ENCODE measurements at regions not wholly inside any gene's neighbourhood (a gene's known extent, or its start where the extent isn't known, plus 50 kb on each side); places are given as distances from the start of the nearest gene placed in this dataset.
"Not testable (repeated sequence)": the region's sequence is repeated elsewhere in the genome, so short reads cannot be mapped to it uniquely, and the experiment has no call there.

- TF ChIP-seq, protein P1, sequence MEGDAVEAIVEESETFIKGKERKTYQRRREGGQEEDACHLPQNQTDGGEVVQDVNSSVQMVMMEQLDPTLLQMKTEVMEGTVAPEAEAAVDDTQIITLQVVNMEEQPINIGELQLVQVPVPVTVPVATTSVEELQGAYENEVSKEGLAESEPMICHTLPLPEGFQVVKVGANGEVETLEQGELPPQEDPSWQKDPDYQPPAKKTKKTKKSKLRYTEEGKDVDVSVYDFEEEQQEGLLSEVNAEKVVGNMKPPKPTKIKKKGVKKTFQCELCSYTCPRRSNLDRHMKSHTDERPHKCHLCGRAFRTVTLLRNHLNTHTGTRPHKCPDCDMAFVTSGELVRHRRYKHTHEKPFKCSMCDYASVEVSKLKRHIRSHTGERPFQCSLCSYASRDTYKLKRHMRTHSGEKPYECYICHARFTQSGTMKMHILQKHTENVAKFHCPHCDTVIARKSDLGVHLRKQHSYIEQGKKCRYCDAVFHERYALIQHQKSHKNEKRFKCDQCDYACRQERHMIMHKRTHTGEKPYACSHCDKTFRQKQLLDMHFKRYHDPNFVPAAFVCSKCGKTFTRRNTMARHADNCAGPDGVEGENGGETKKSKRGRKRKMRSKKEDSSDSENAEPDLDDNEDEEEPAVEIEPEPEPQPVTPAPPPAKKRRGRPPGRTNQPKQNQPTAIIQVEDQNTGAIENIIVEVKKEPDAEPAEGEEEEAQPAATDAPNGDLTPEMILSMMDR (IDR thresholded peaks at IDR 0.05) = no peak
- no peaks in the 10 kb centered on the region for H3K9me3 ChIP-seq
- H3K36me3 ChIP-seq = no peaks in the 10 kb centered on the region
- no peak overlapping the region for H3K4me3 ChIP-seq (ENCODE audit: low read depth in 1 of 2, low read length in 1 of 2)
- H3K27me3 ChIP-seq = no peaks in the 10 kb centered on the region
- no peaks in the 10 kb centered on the region for H3K4me1 ChIP-seq (ENCODE audit: control insufficient read depth in 1 of 2, insufficient read depth in 1 of 2, low read depth in 1 of 2, low read length in 1 of 2)
- no peak overlapping the region for H3K27ac ChIP-seq
Observed at GRCh38 chr13:50174630-50175029, 159.4 kb downstream of the KCNRG start.

DNA sequence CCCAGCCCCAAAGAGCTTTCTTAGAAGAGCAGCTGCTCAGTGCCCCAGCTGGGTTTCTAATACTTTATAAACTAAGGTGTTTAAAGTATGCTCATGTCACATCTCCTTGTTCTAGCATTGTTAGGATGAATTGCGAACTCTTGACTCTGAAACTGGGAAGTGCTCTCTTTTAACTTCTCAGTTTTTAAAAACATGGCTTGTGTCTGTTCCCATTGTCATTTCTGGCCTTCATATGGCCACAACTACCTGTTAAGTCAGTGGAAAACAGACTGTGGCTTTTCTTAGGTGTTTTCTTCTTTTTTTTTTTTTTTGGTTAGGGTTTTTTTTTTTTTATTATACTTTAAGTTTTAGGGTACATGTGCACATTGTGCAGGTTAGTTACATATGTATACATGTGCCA lies 164.7 kb downstream of the KCNRG start:
- Histone ChIP-seq H3K4me1 (ENCODE audit: control insufficient read depth in 1 of 2, insufficient read depth in 1 of 2, low read depth in 1 of 2, low read length in 1 of 2) (no peaks in the 10 kb centered on the region), H3K27me3 (no peaks in the 10 kb centered on the region), H3K27ac (no peak overlapping the region), H3K9me3 (no peaks in the 10 kb centered on the region), H3K36me3 (no peaks in the 10 kb centered on the region), H3K4me3 (ENCODE audit: low read depth in 1 of 2, low read length in 1 of 2) (no peak overlapping the region)
- TF ChIP-seq, protein P1 (IDR thresholded peaks at IDR 0.05) = no peak

DNA sequence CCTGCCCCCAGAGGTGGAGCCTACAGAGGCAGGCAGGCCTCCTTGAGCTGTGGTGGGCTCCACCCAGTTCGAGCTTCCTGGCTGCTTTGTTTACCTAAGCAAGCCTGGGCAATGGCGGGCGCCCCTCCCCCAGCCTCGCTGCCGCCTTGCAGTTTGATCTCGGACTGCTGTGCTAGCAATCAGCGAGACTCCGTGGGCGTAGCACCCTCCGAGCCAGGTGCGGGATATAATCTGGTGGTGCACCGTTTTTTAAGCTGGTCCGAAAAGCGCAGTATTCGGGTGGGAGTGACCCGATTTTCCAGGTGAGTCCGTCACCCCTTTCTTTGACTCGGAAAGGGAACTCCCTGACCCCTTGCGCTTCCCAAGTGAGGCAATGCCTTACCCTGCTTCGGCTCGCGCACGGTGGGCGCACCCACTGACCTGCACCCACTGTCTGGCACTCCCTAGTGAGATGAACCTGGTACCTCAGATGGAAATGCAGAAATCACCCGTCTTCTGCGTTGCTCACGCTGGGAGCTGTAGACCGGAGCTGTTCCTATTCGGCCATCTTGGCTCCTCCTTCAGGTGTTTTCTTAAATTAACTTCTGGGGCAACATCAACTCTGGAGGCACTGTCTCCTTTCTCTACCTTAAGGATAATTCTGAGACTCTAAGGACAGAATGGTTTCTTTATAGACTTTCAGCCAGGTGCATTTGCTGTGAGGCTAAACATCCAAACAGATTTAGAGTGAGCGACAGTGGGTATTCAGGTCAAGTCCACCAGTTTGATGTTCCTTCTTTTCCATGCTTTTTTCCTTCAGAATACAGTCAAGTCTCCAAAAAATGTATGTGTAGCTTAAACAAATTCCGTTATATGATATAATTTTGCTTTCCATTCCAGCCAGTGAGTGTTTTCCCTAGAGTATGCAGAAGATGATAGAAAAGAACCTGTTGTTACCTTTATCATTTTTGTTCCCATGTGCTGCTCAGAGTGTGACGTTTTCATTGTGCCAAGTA lies 170.8 kb downstream of the KCNRG start:
- not testable (repeated sequence) for H3K4me3 ChIP-seq (ENCODE audit: low read depth in 1 of 2, low read length in 1 of 2); H3K4me1 ChIP-seq (ENCODE audit: control insufficient read depth in 1 of 2, insufficient read depth in 1 of 2, low read depth in 1 of 2, low read length in 1 of 2); H3K9me3 ChIP-seq; H3K27me3 ChIP-seq; H3K27ac ChIP-seq; H3K36me3 ChIP-seq

GRCh38 chr13:50187352-50188029 lies 172.2 kb downstream of the KCNRG start:
- TF ChIP-seq, protein P1 (IDR thresholded peaks at IDR 0.05) = no peak
- no peaks in the 10 kb centered on the region for H3K9me3 ChIP-seq
- H3K4me1 ChIP-seq (ENCODE audit: control insufficient read depth in 1 of 2, insufficient read depth in 1 of 2, low read depth in 1 of 2, low read length in 1 of 2) = no peaks in the 10 kb centered on the region
- H3K27ac ChIP-seq = no peak overlapping the region
- no peaks in the 10 kb centered on the region for H3K36me3 ChIP-seq
- H3K27me3 ChIP-seq = no peaks in the 10 kb centered on the region
- no peak overlapping the region for H3K4me3 ChIP-seq (ENCODE audit: low read depth in 1 of 2, low read length in 1 of 2)

DNA sequence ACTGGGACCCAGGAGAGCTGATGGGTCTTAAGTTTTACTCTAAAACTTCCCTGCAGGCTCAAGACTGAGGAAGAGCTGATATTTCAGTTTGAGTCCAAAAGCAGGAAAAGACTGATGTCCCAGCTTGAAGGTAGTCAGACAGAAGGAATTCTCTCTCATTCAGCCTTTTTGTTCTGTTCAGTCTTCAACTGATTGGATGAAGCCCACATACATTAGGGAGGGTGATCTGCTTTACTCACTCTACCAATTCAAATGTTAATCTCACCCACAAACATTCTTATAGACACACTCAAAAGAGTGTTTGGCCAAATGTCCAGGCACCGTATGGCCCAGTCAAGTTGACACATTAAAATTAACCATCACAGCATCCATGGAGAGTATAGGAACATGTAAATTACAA lies 173.5 kb downstream of the KCNRG start:
- no peak overlapping the region for H3K27ac ChIP-seq
- no peaks in the 10 kb centered on the region for H3K9me3 ChIP-seq
- TF ChIP-seq, protein P1 (IDR thresholded peaks at IDR 0.05) = no peak
- H3K27me3 ChIP-seq = no peaks in the 10 kb centered on the region
- no peaks in the 10 kb centered on the region for H3K36me3 ChIP-seq
- no peak overlapping the region for H3K4me3 ChIP-seq (ENCODE audit: low read depth in 1 of 2, low read length in 1 of 2)
- no peaks in the 10 kb centered on the region for H3K4me1 ChIP-seq (ENCODE audit: control insufficient read depth in 1 of 2, insufficient read depth in 1 of 2, low read depth in 1 of 2, low read length in 1 of 2)

DNA sequence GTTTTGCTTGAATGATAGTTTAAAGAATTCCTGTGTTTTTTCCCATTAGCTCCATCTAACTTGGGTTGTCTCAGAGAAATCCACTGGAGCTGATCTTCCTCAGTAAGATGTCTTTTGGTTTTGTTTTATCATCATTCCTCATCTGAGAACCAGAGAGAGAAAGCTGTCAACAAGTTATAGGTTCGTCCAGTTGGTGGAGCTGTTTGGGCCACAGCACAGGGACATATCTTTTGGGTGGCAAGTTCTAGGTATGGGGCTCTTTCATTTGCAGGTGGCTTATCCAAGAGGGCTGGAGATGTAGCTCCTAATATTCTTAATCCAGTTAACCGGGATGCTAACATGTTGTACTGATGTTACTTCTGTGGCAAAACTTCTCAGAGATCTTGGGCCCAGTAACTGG lies 174.2 kb downstream of the KCNRG start:
- Histone ChIP-seq H3K4me3 (ENCODE audit: low read depth in 1 of 2, low read length in 1 of 2) (no peak overlapping the region), H3K36me3 (no peaks in the 10 kb centered on the region), H3K27me3 (no peaks in the 10 kb centered on the region), H3K4me1 (ENCODE audit: control insufficient read depth in 1 of 2, insufficient read depth in 1 of 2, low read depth in 1 of 2, low read length in 1 of 2) (no peaks in the 10 kb centered on the region), H3K27ac (no peak overlapping the region), H3K9me3 (no peaks in the 10 kb centered on the region)
- TF ChIP-seq, protein P1 (IDR thresholded peaks at IDR 0.05) = no peak
